SK-N-SH (cell line): ENCODE measurements at regions not wholly inside any gene's neighbourhood (a gene's known extent, or its start where the extent isn't known, plus 50 kb on each side); places are given as distances from the start of the nearest gene placed in this dataset.

ENCODE experiments used
- CTCF ChIA-PET: fragments of 300-600, 350-600 bp; formaldehyde crosslinking; extraction: SDS; loops from one replicate; lab custom pipeline; 2021; lab: Yijun Ruan, JAX
- POLR2A ChIA-PET: fragments of 350-600 bp; sonication (Branson Sonifier 250); formaldehyde crosslinking; extraction: SDS; loops from one replicate; lab custom pipeline; 2020; ENCODE audit warnings: antibody characterized with exemption, inconsistent platforms; lab: Yijun Ruan, JAX
- DNase-seq: peaks from one replicate; pipeline ENCODE4 v3.0.0; 2012
- H2AFZ ChIP-seq: fragments of 200-600 bp; sonication (generic); 2 replicates; pipeline ENCODE4 v1.8.1; 2016; ENCODE audit warnings: antibody characterized with exemption, mild to moderate bottlenecking, low read depth
- H3F3A ChIP-seq: fragments of 200-600 bp; sonication (generic); replicated peaks from 2 replicates; pipeline ENCODE3; 2016; ENCODE audit warnings: antibody characterized with exemption, mild to moderate bottlenecking; ENCODE audit not compliant: insufficient read depth
- H3K27ac ChIP-seq, 2 experiments: fragments of 200-500 bp in 1 of 2; fragments of 200-600 bp in 1 of 2; sonication (Bioruptor generic) in 1 of 2; sonication (generic), shearing (Covaris generic) in 1 of 2; 2 replicates each; pipeline versions ENCODE4 v1.5.1 to v1.6.1; 2014 to 2016; ENCODE audit warnings: low read depth in 2 of 2, inconsistent platforms in 1 of 2, low read length in 1 of 2, mild to moderate bottlenecking in 1 of 2, mixed read lengths in 1 of 2
- H3K27me3 ChIP-seq: fragments of 200-600 bp; sonication (generic), shearing (Covaris generic); 2 replicates; pipeline ENCODE4 v1.6.1; 2016; ENCODE audit warnings: mixed run types; ENCODE audit not compliant: insufficient read depth
- H3K36me3 ChIP-seq, 2 experiments: fragments of 200-500 bp in 1 of 2; fragments of 200-600 bp in 1 of 2; sonication (Bioruptor generic) in 1 of 2; sonication (generic) in 1 of 2; replicated peaks in 1 of 2; 2 replicates each; pipeline versions ENCODE3 to v1.5.1; 2014 to 2016; ENCODE audit warnings: low read length in 1 of 2, mild to moderate bottlenecking in 1 of 2; ENCODE audit not compliant: insufficient read depth in 2 of 2, control insufficient read depth in 1 of 2
- H3K4me1 ChIP-seq, 2 experiments: fragments of 200-500 bp in 1 of 2; fragments of 200-600 bp in 1 of 2; sonication (Bioruptor generic) in 1 of 2; sonication (generic), shearing (Covaris generic) in 1 of 2; 2 replicates each; pipeline versions ENCODE4 v1.5.1 to v1.6.1; 2014 to 2016; ENCODE audit warnings: low read depth in 1 of 2, low read length in 1 of 2, mixed run types in 1 of 2; ENCODE audit not compliant: insufficient read depth in 2 of 2, control insufficient read depth in 1 of 2
- H3K4me2 ChIP-seq: fragments of 200-600 bp; sonication (generic), shearing (Covaris generic); 2 replicates; pipeline ENCODE4 v1.6.1; 2017; ENCODE audit warnings: mixed run types
- H3K4me3 ChIP-seq, 2 experiments: fragments of 200-500 bp in 1 of 2; fragments of 200-600 bp in 1 of 2; sonication (Bioruptor generic) in 1 of 2; sonication (generic), shearing (Covaris generic) in 1 of 2; 2 replicates each; pipeline versions ENCODE4 v1.5.1 to v1.8.1; 2014 to 2016; ENCODE audit warnings: low read depth in 2 of 2, inconsistent platforms in 1 of 2, low read length in 1 of 2, mild to moderate bottlenecking in 1 of 2, mixed read lengths in 1 of 2, moderate library complexity in 1 of 2
- H3K79me2 ChIP-seq: fragments of 200-600 bp; sonication (generic); 2 replicates; pipeline ENCODE4 v1.8.1; 2017; ENCODE audit warnings: mild to moderate bottlenecking; ENCODE audit not compliant: insufficient read depth
- H3K9ac ChIP-seq: fragments of 200-600 bp; sonication (generic); 2 replicates; pipeline ENCODE4 v1.6.1; 2017; ENCODE audit warnings: mixed run types
- H3K9me2 ChIP-seq: fragments of 200-600 bp; sonication (generic); 2 replicates; pipeline ENCODE4 v1.6.1; 2017; ENCODE audit warnings: mixed run types
- H3K9me3 ChIP-seq: fragments of 200-600 bp; sonication (generic); 2 replicates; pipeline ENCODE4 v1.6.1; 2017; ENCODE audit warnings: mixed run types, mild to moderate bottlenecking, moderate library complexity
- H4K20me1 ChIP-seq: fragments of 200-600 bp; sonication (generic); 2 replicates; pipeline ENCODE4 v1.6.1; 2017; ENCODE audit warnings: mild to moderate bottlenecking, mixed run types; ENCODE audit not compliant: insufficient read depth
- ELF1 ChIP-seq: IDR thresholded peaks from 2 replicates; pipeline ENCODE4 v1.4.0; 2012
- EZH2phosphoT487 ChIP-seq: fragments of 200-600 bp; sonication (generic); IDR thresholded peaks from 2 replicates; pipeline ENCODE4 v1.6.1; 2017; ENCODE audit warnings: low read depth, mixed run types, mild to moderate bottlenecking, antibody characterized with exemption, moderate library complexity, borderline replicate concordance
- FOXM1 ChIP-seq: IDR thresholded peaks from 2 replicates; pipeline ENCODE4 v1.4.0; 2012; ENCODE audit warnings: low read depth, mild to moderate bottlenecking
- GABPA ChIP-seq: IDR thresholded peaks from 2 replicates; pipeline ENCODE4 v1.4.0; 2012; ENCODE audit warnings: low read depth, mild to moderate bottlenecking
- GATA2 ChIP-seq: sonication (generic); formaldehyde crosslinking; IDR thresholded peaks from 2 replicates; pipeline ENCODE4 v1.5.0; 2020; ENCODE audit warnings: mild to moderate bottlenecking, missing genetic modification reagents
- JUND ChIP-seq: IDR thresholded peaks from 2 replicates; pipeline ENCODE4 v1.4.0; 2012
- MEF2A ChIP-seq: IDR thresholded peaks from 2 replicates; pipeline ENCODE4 v1.4.0; 2012; ENCODE audit warnings: low read depth, borderline replicate concordance
- MXI1 ChIP-seq: IDR thresholded peaks from 2 replicates; pipeline ENCODE4 v1.6.1; 2012; ENCODE audit warnings: mild to moderate bottlenecking, low read depth, low read length, improper control_type of control experiment
- NFIC ChIP-seq: IDR thresholded peaks from 2 replicates; pipeline ENCODE4 v1.4.0; 2012; ENCODE audit warnings: borderline replicate concordance
- NRF1 ChIP-seq: IDR thresholded peaks from 2 replicates; pipeline ENCODE4 v1.6.1; 2012; ENCODE audit warnings: low read depth, mild to moderate bottlenecking, low read length
- RAD21 ChIP-seq: IDR thresholded peaks from 2 replicates; pipeline ENCODE4 v1.6.1; 2012; ENCODE audit warnings: mild to moderate bottlenecking, low read length
- RCOR1 ChIP-seq: fragments of 150-350 bp; IDR thresholded peaks from 2 replicates; pipeline ENCODE4 v1.6.1; 2017; ENCODE audit warnings: antibody characterized with exemption, low read length
- RFX5 ChIP-seq: IDR thresholded peaks from 2 replicates; pipeline ENCODE4 v1.6.1; 2012; ENCODE audit warnings: mild to moderate bottlenecking, improper control_type of control experiment, low read length
- SMC3 ChIP-seq: IDR thresholded peaks from 2 replicates; pipeline ENCODE4 v1.6.1; 2012; ENCODE audit warnings: low read depth, low read length, improper control_type of control experiment
- TAF1 ChIP-seq: IDR thresholded peaks from 2 replicates; pipeline ENCODE4 v1.6.1; 2012; ENCODE audit warnings: low read depth, mild to moderate bottlenecking, low read length, moderate library complexity, borderline replicate concordance
- TEAD4 ChIP-seq: IDR thresholded peaks from 2 replicates; pipeline ENCODE4 v1.4.0; 2012; ENCODE audit warnings: mild to moderate bottlenecking, borderline replicate concordance; ENCODE audit not compliant: insufficient read depth
- USF1 ChIP-seq: IDR thresholded peaks from 2 replicates; pipeline ENCODE4 v1.4.0; 2012; ENCODE audit warnings: low read depth, borderline replicate concordance
- YY1 ChIP-seq: IDR thresholded peaks from 2 replicates; pipeline ENCODE4 v1.4.0; 2012; ENCODE audit warnings: low read depth, mild to moderate bottlenecking
- WGBS: methylation state at CpG from one replicate; pipeline ENCODE4 v1.1.6; 2017; ENCODE audit warnings: low lambda C conversion rate; 5-methylcytosine and 5-hydroxymethylcytosine counted together
- TF ChIP-seq, protein P1 (sequence below): fragments of 150-350 bp; IDR thresholded peaks from 2 replicates; pipeline ENCODE4 v1.6.1; 2016; ENCODE audit warnings: mild to moderate bottlenecking, low read depth, low read length
- TF ChIP-seq, protein P2 (sequence below): IDR thresholded peaks from 2 replicates; pipeline ENCODE4 v1.4.0; 2012; ENCODE audit warnings: low read depth
- TF ChIP-seq, protein P3 (sequence below): IDR thresholded peaks from 2 replicates; pipeline ENCODE4; 2012
- TF ChIP-seq, protein P4 (sequence below): fragments of 200-600 bp; sonication (generic); IDR thresholded peaks from 2 replicates; pipeline ENCODE4 v1.6.1; 2017; ENCODE audit warnings: antibody characterized with exemption, mild to moderate bottlenecking, moderate library complexity

GRCh38 chr6:33872761-33873160, 69.0 kb upstream of the MLN start:
- Histone ChIP-seq H3K79me2 (no peaks in the 10 kb centered on the region), H3K27me3 (no peaks in the 10 kb centered on the region; the same call in 1 of the 2 replicates), H3K4me1 (peaks cover 0 to 13% of the 10 kb centered on the region in 2 experiments; a peak in 1 of 4 replicates)
- TF ChIP-seq GABPA = no peak
- TF ChIP-seq, protein P1, sequence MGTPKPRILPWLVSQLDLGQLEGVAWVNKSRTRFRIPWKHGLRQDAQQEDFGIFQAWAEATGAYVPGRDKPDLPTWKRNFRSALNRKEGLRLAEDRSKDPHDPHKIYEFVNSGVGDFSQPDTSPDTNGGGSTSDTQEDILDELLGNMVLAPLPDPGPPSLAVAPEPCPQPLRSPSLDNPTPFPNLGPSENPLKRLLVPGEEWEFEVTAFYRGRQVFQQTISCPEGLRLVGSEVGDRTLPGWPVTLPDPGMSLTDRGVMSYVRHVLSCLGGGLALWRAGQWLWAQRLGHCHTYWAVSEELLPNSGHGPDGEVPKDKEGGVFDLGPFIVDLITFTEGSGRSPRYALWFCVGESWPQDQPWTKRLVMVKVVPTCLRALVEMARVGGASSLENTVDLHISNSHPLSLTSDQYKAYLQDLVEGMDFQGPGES = no peak
- TF ChIP-seq, protein P2, sequence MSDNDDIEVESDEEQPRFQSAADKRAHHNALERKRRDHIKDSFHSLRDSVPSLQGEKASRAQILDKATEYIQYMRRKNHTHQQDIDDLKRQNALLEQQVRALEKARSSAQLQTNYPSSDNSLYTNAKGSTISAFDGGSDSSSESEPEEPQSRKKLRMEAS = no peak
- TF ChIP-seq NFIC = no peak
- TF ChIP-seq USF1 = no peak
- no peak for TF ChIP-seq RCOR1
- no peak for TF ChIP-seq SMC3
- TF ChIP-seq MEF2A = no peak
- TF ChIP-seq GATA2 (CRISPR knock-in tag) = no peak
- no peak for TF ChIP-seq EZH2phosphoT487
- TF ChIP-seq, all 33 proteins: peak for 0
- Histone ChIP-seq H3K9ac (no peak overlapping the region), H4K20me1 (no peaks in the 10 kb centered on the region), H3K27ac (no peak overlapping the region), H3K4me2 (no peak overlapping the region), H3K4me3 (no peak overlapping the region), H3K36me3 (no peaks in the 10 kb centered on the region), H3K9me2 (no peaks in the 10 kb centered on the region), H3K9me3 (no peaks in the 10 kb centered on the region), H2AFZ (no peak overlapping the region), H3F3A (no peaks in the 10 kb centered on the region)
- no peak for DNase-seq
- CTCF ChIA-PET = interaction anchor here (2.2 kb wide), 1 partner anchor 101 kb away, joined by 5 read pairs; no protein-coding TSS in a partner anchor
- 66% methylated on average over 7 of the region's 7 CpGs for WGBS
- POLR2A ChIA-PET = no interaction called here

- Histone ChIP-seq H3F3A (no peaks in the 10 kb centered on the region), H3K27me3 (no peaks in the 10 kb centered on the region; the same call in 1 of the 2 replicates), H4K20me1 (no peaks in the 10 kb centered on the region), H3K36me3 (no peaks in the 10 kb centered on the region), H3K27ac (no peak overlapping the region), H3K9me2 (no peaks in the 10 kb centered on the region), H3K4me1 (no peaks in the 10 kb centered on the region; a peak in 1 of 4 replicates), H3K9ac (no peak overlapping the region), H2AFZ (no peak overlapping the region), H3K4me3 (no peak overlapping the region), H3K4me2 (no peak overlapping the region), H3K79me2 (no peaks in the 10 kb centered on the region), H3K9me3 (no peaks in the 10 kb centered on the region)
- ChIA-PET CTCF (interaction anchor here (0.5 kb wide), 1 partner anchor 995 kb away, joined by 3 read pairs; no protein-coding TSS in a partner anchor), POLR2A (no interaction called here)
- TF ChIP-seq TAF1 (no peak), MEF2A (no peak), JUND (no peak), FOXM1 (no peak), TEAD4 (no peak), RAD21 (no peak), MXI1 (no peak), ELF1 (no peak), NRF1 (no peak), RFX5 (no peak), NFIC (no peak), GABPA (no peak), YY1 (no peak)
- TF ChIP-seq, protein P2 = no peak
- TF ChIP-seq, protein P1 = no peak
- TF ChIP-seq, protein P3, sequence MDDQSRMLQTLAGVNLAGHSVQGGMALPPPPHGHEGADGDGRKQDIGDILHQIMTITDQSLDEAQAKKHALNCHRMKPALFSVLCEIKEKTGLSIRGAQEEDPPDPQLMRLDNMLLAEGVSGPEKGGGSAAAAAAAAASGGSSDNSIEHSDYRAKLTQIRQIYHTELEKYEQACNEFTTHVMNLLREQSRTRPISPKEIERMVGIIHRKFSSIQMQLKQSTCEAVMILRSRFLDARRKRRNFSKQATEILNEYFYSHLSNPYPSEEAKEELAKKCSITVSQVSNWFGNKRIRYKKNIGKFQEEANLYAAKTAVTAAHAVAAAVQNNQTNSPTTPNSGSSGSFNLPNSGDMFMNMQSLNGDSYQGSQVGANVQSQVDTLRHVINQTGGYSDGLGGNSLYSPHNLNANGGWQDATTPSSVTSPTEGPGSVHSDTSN = no peak
- TF ChIP-seq, protein P4, sequence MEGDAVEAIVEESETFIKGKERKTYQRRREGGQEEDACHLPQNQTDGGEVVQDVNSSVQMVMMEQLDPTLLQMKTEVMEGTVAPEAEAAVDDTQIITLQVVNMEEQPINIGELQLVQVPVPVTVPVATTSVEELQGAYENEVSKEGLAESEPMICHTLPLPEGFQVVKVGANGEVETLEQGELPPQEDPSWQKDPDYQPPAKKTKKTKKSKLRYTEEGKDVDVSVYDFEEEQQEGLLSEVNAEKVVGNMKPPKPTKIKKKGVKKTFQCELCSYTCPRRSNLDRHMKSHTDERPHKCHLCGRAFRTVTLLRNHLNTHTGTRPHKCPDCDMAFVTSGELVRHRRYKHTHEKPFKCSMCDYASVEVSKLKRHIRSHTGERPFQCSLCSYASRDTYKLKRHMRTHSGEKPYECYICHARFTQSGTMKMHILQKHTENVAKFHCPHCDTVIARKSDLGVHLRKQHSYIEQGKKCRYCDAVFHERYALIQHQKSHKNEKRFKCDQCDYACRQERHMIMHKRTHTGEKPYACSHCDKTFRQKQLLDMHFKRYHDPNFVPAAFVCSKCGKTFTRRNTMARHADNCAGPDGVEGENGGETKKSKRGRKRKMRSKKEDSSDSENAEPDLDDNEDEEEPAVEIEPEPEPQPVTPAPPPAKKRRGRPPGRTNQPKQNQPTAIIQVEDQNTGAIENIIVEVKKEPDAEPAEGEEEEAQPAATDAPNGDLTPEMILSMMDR = no peak
- DNase-seq = no peak
- WGBS = 67% methylated on average over 9 of the region's 11 CpGs
Measured at GRCh38 chr6:33869826-33870423, 66.1 kb upstream of the MLN start.
